ENCODE measurements at regions not wholly inside any gene's neighbourhood (a gene's known extent, or its start where the extent isn't known, plus 50 kb on each side); places are given as distances from the start of the nearest gene placed in this dataset.

DNA sequence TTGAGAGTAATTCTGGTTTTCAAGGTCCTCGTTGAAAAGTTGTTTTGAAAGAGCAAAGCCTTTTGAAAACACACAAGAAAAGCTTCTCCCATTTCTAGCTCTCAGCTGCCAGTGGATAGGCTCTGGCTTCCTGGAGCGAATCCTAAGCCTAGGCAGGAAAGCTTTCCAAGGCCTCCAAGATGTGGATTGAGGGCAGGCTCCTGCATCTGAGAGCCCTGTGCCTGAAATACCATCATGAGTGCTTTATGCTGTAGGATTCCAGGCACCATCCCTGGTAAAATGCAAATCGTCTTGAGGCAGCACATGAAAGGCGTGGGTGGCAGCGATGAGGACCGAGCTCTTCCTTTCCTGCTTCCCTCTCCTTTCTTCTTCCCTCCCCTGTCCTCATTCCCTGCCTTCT is 60.7 kb upstream of the CORO2B start:
- Histone ChIP-seq H3K36me3 (replicated peaks in 1 of 2; ENCODE audit: control insufficient read depth in 2 of 2, insufficient read depth in 2 of 2, low read length in 2 of 2) (no peaks in the 10 kb centered on the region), H2BK5ac (ENCODE audit: low read length) (no peak overlapping the region), H3K4me2 (ENCODE audit: insufficient read depth, low read length, poor library complexity, severe bottlenecking) (no peak overlapping the region), H4K8ac (ENCODE audit: low read depth, low read length) (no peak overlapping the region), H3K9me3 (replicated peaks in 1 of 2; ENCODE audit: control insufficient read depth in 2 of 2, insufficient read depth in 1 of 2, low read depth in 1 of 2, low read length in 2 of 2) (no peaks in the 10 kb centered on the region), H2AFZ (ENCODE audit: low read length) (peak overlapping the region; percentile 76), H3K18ac (ENCODE audit: low read length) (peak overlapping the region; percentile 69), H2AK5ac (ENCODE audit: low read depth, low read length) (no peak overlapping the region), H3K9ac (ENCODE audit: low read depth, low read length, poor library complexity) (no peak overlapping the region), H3K14ac (ENCODE audit: low read length) (no peak overlapping the region), H3K27me3 (ENCODE audit: control insufficient read depth in 3 of 3, insufficient read depth in 3 of 3, low read depth in 1 of 3, low read length in 3 of 3) (peaks cover 0 to 10% (median 0%) of the 10 kb centered on the region in 3 experiments), H2BK15ac (ENCODE audit: low read length) (no peak overlapping the region), H3K4ac (ENCODE audit: low read length) (no peak overlapping the region), H3K27ac (replicated peaks; ENCODE audit: low read length) (peak overlapping the region; percentile 66), H2BK120ac (ENCODE audit: low read depth, low read length) (peak overlapping the region; percentile 24), H3K4me3 (ENCODE audit: low read length in 2 of 2) (no peak overlapping the region), H4K91ac (ENCODE audit: low read depth, low read length, poor library complexity) (no peak overlapping the region), H3K23ac (ENCODE audit: low read depth, low read length, poor library complexity) (no peak overlapping the region), H3K79me1 (ENCODE audit: low read depth, low read length) (no peaks in the 10 kb centered on the region), H2BK12ac (ENCODE audit: low read length) (no peak overlapping the region), H3K4me1 (ENCODE audit: control insufficient read depth in 2 of 2, insufficient read depth in 1 of 2, low read depth in 1 of 2, low read length in 2 of 2) (peaks cover 14 to 17% of the 10 kb centered on the region in 2 donors)
- no peak for DNase-seq (ENCODE audit: low spot score)
- WGBS, 2 donors (ENCODE audit: extremely low coverage in 2 of 2, insufficient read length in 2 of 2, insufficient replicate concordance in 1 of 2), result no CpG with 5 or more reads among the region's 6 CpGs

DNA sequence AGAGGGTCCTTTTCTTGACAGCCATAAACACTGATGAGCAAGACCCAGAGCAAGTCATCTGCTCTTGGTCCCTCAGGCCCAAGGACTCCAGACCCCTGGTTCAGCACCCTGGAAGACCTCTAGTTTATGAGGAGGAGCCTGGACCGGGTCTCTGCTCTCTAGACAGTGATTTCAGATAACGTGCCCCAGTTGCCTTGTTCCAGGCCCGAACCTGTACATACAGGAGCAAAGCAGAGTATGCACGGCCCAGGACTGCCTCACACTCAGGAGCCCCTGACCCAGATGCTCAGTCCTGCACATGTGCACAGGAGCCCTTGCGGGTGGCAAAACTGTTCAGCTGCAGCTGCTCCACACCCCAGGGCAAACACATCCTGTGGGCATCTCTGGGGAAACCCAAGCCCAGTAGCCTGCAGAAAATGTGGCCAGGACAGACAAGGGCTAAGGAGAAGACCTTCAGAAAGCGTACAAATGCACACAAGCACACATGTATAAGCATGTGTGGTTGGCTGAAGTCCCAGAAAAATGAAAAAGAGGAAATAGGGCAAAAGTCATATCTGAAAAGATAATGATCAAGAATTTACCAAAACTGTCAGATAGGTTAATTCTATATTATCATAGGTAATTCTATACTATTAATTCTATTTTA is 59.9 kb upstream of the CORO2B start:
- Histone ChIP-seq H3K79me1 (ENCODE audit: low read depth, low read length) (no peaks in the 10 kb centered on the region), H3K18ac (ENCODE audit: low read length) (peak overlapping the region; percentile 88), H3K14ac (ENCODE audit: low read length) (peak overlapping the region; percentile 63), H3K4me2 (ENCODE audit: insufficient read depth, low read length, poor library complexity, severe bottlenecking) (no peak overlapping the region), H3K4me1 (ENCODE audit: control insufficient read depth in 2 of 2, insufficient read depth in 1 of 2, low read depth in 1 of 2, low read length in 2 of 2) (peaks cover 14 to 17% of the 10 kb centered on the region in 2 donors), H2BK15ac (ENCODE audit: low read length) (peak overlapping the region; percentile 63), H2BK5ac (ENCODE audit: low read length) (peak overlapping the region; percentile 5), H3K9ac (ENCODE audit: low read depth, low read length, poor library complexity) (peak overlapping the region; percentile 56), H2BK12ac (ENCODE audit: low read length) (peak overlapping the region; percentile 46), H4K91ac (ENCODE audit: low read depth, low read length, poor library complexity) (peak overlapping the region; percentile 94), H2BK120ac (ENCODE audit: low read depth, low read length) (peak overlapping the region; percentile 24), H3K4ac (ENCODE audit: low read length) (no peak overlapping the region), H3K27ac (replicated peaks; ENCODE audit: low read length) (no peak overlapping the region), H3K27me3 (ENCODE audit: control insufficient read depth in 3 of 3, insufficient read depth in 3 of 3, low read depth in 1 of 3, low read length in 3 of 3) (peaks cover 0 to 10% (median 0%) of the 10 kb centered on the region in 3 experiments), H2AK5ac (ENCODE audit: low read depth, low read length) (peak overlapping the region; percentile 60), H3K9me3 (replicated peaks in 1 of 2; ENCODE audit: control insufficient read depth in 2 of 2, insufficient read depth in 1 of 2, low read depth in 1 of 2, low read length in 2 of 2) (no peaks in the 10 kb centered on the region), H3K23ac (ENCODE audit: low read depth, low read length, poor library complexity) (no peak overlapping the region), H3K36me3 (replicated peaks in 1 of 2; ENCODE audit: control insufficient read depth in 2 of 2, insufficient read depth in 2 of 2, low read length in 2 of 2) (no peaks in the 10 kb centered on the region), H3K4me3 (ENCODE audit: low read length in 2 of 2) (peak overlapping the region in 1 of 2 donors; percentile 56), H4K8ac (ENCODE audit: low read depth, low read length) (no peak overlapping the region), H2AFZ (ENCODE audit: low read length) (no peak overlapping the region)
- no peak for DNase-seq (ENCODE audit: low spot score)
- WGBS, 2 donors (ENCODE audit: extremely low coverage in 2 of 2, insufficient read length in 2 of 2, insufficient replicate concordance in 1 of 2), result no CpG with 5 or more reads among the region's 6 CpGs

DNA sequence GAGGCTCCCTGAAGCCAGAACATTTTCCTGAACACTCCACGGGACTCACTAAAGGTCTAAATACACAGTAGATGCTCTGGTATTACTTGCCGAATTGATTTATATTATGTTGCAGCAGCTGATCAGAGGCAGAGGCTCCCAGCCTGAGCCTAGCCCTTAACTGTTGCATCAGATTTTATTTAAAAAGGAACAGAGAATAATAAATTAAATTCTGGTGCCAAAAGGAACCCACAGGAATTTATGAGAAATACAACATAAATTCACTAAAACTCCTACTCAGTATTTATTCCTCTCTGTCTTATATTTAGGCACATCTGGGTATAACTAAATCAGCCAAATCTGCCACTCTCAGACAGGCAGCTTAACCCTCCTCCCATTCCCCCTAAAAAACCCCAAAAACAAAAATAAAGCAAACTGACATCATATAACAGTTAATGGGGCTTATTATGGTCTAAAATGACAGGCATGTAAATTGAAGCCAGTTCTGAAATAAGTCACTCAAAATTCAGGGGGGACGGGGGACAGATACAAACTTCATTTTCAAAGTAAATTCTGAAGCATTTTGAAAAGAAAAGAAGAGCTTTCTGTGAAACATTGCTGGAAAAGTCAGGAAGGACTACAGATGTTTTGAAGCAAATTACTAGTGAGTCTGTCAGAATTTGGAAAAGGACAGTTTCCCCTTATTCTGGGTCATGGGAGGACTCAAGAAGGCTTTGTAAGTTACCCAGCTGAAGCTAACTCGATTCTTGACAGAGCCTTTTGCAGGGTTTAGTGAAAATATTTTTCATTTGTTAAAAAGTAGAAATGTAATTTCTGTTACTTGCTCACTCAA is 53.8 kb upstream of the CORO2B start:
- H3K79me1 ChIP-seq (ENCODE audit: low read depth, low read length), result no peaks in the 10 kb centered on the region
- no peak overlapping the region for H2AK5ac ChIP-seq (ENCODE audit: low read depth, low read length)
- no peak for DNase-seq (ENCODE audit: low spot score)
- H2BK120ac ChIP-seq (ENCODE audit: low read depth, low read length), result no peak overlapping the region
- H3K27ac ChIP-seq (replicated peaks; ENCODE audit: low read length), result no peak overlapping the region
- H4K8ac ChIP-seq (ENCODE audit: low read depth, low read length), result no peak overlapping the region
- H3K9me3 ChIP-seq (replicated peaks in 1 of 2; ENCODE audit: control insufficient read depth in 2 of 2, insufficient read depth in 1 of 2, low read depth in 1 of 2, low read length in 2 of 2), result no peaks in the 10 kb centered on the region
- H3K23ac ChIP-seq (ENCODE audit: low read depth, low read length, poor library complexity), result no peak overlapping the region
- no peak overlapping the region for H4K91ac ChIP-seq (ENCODE audit: low read depth, low read length, poor library complexity)
- no peaks in the 10 kb centered on the region for H3K4me1 ChIP-seq (ENCODE audit: control insufficient read depth in 2 of 2, insufficient read depth in 1 of 2, low read depth in 1 of 2, low read length in 2 of 2)
- H3K4me2 ChIP-seq (ENCODE audit: insufficient read depth, low read length, poor library complexity, severe bottlenecking), result no peak overlapping the region
- no peak overlapping the region for H2AFZ ChIP-seq (ENCODE audit: low read length)
- no peak overlapping the region for H2BK12ac ChIP-seq (ENCODE audit: low read length)
- H2BK5ac ChIP-seq (ENCODE audit: low read length), result no peak overlapping the region
- no peak overlapping the region for H2BK15ac ChIP-seq (ENCODE audit: low read length)
- H3K27me3 ChIP-seq (ENCODE audit: control insufficient read depth in 3 of 3, insufficient read depth in 3 of 3, low read depth in 1 of 3, low read length in 3 of 3), result peaks cover 0 to 9% (median 0%) of the 10 kb centered on the region in 3 experiments
- no CpG with 5 or more reads among the region's 4 CpGs for WGBS, 2 donors (ENCODE audit: extremely low coverage in 2 of 2, insufficient read length in 2 of 2, insufficient replicate concordance in 1 of 2)
- no peaks in the 10 kb centered on the region for H3K36me3 ChIP-seq (replicated peaks in 1 of 2; ENCODE audit: control insufficient read depth in 2 of 2, insufficient read depth in 2 of 2, low read length in 2 of 2)
- no peak overlapping the region for H3K14ac ChIP-seq (ENCODE audit: low read length)
- no peak overlapping the region for H3K4me3 ChIP-seq (ENCODE audit: low read length in 2 of 2)
- H3K4ac ChIP-seq (ENCODE audit: low read length), result no peak overlapping the region
- no peak overlapping the region for H3K9ac ChIP-seq (ENCODE audit: low read depth, low read length, poor library complexity)
- no peak overlapping the region for H3K18ac ChIP-seq (ENCODE audit: low read length)

GRCh38 chr15:68525815-68526214 is 53.0 kb upstream of the CORO2B start:
- H3K36me3 ChIP-seq (replicated peaks in 1 of 2; ENCODE audit: control insufficient read depth in 2 of 2, insufficient read depth in 2 of 2, low read length in 2 of 2), result no peaks in the 10 kb centered on the region
- no peak overlapping the region for H2AFZ ChIP-seq (ENCODE audit: low read length)
- H3K4me1 ChIP-seq (ENCODE audit: control insufficient read depth in 2 of 2, insufficient read depth in 1 of 2, low read depth in 1 of 2, low read length in 2 of 2), result no peaks in the 10 kb centered on the region
- no peak overlapping the region for H3K18ac ChIP-seq (ENCODE audit: low read length)
- no peak overlapping the region for H3K4me3 ChIP-seq (ENCODE audit: low read length in 2 of 2)
- no peak overlapping the region for H2BK15ac ChIP-seq (ENCODE audit: low read length)
- H4K8ac ChIP-seq (ENCODE audit: low read depth, low read length), result no peak overlapping the region
- H3K4me2 ChIP-seq (ENCODE audit: insufficient read depth, low read length, poor library complexity, severe bottlenecking), result no peak overlapping the region
- H2BK120ac ChIP-seq (ENCODE audit: low read depth, low read length), result no peak overlapping the region
- no CpG with 5 or more reads among the region's 3 CpGs for WGBS, 2 donors (ENCODE audit: extremely low coverage in 2 of 2, insufficient read length in 2 of 2, insufficient replicate concordance in 1 of 2)
- no peak overlapping the region for H4K91ac ChIP-seq (ENCODE audit: low read depth, low read length, poor library complexity)
- no peak overlapping the region for H2BK5ac ChIP-seq (ENCODE audit: low read length)
- H2BK12ac ChIP-seq (ENCODE audit: low read length), result no peak overlapping the region
- H3K79me1 ChIP-seq (ENCODE audit: low read depth, low read length), result no peaks in the 10 kb centered on the region
- peaks cover 0 to 9% (median 0%) of the 10 kb centered on the region in 3 experiments for H3K27me3 ChIP-seq (ENCODE audit: control insufficient read depth in 3 of 3, insufficient read depth in 3 of 3, low read depth in 1 of 3, low read length in 3 of 3)
- DNase-seq (ENCODE audit: low spot score), result no peak
- H3K14ac ChIP-seq (ENCODE audit: low read length), result no peak overlapping the region
- H3K27ac ChIP-seq (replicated peaks; ENCODE audit: low read length), result no peak overlapping the region
- H3K9ac ChIP-seq (ENCODE audit: low read depth, low read length, poor library complexity), result no peak overlapping the region
- no peaks in the 10 kb centered on the region for H3K9me3 ChIP-seq (replicated peaks in 1 of 2; ENCODE audit: control insufficient read depth in 2 of 2, insufficient read depth in 1 of 2, low read depth in 1 of 2, low read length in 2 of 2)
- H3K23ac ChIP-seq (ENCODE audit: low read depth, low read length, poor library complexity), result no peak overlapping the region
- no peak overlapping the region for H2AK5ac ChIP-seq (ENCODE audit: low read depth, low read length)
- H3K4ac ChIP-seq (ENCODE audit: low read length), result no peak overlapping the region
